Stimulated activated CD8-positive, alpha-beta memory T cell treated with anti-CD3 and anti-CD28 coated beads, Interleukin-4, amount 100 ng/mL, for 48 hours (primary cell): ENCODE measurements at regions not wholly inside any gene's neighbourhood (a gene's known extent, or its start where the extent isn't known, plus 50 kb on each side); places are given as distances from the start of the nearest gene placed in this dataset.

Experiments
- DNase-seq: peaks from one replicate; pipeline ENCODE4 v3.0.0-alpha.2; 2020

GRCh38 chr12:19627719-19628118 lies 188.4 kb downstream of the AEBP2 start:
- no peak for DNase-seq

DNA sequence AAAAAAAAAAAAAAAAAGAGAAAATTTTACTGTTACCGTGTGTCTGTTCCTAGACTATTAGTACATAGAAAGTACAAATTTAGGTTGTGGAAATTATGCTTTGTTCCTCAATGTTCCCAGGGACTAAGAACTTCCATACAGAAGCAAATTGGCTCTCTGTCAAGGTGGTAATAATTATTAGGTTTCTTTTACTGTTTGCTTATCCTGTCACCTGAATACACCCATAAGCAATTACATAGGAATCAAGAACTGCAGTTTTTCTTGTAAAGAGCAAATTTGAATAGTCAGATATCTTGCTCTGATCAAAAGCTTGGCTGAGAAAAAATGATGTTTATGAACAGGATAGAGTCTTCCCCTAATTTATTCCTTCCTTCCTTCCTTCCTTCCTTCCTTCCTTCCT lies 191.2 kb downstream of the AEBP2 start:
- no peak for DNase-seq

- no peak for DNase-seq
Observed at GRCh38 chr12:19633194-19633593, 193.9 kb downstream of the AEBP2 start.

- no peak for DNase-seq
Observed at GRCh38 chr12:19633641-19634040, 194.3 kb downstream of the AEBP2 start.

DNA sequence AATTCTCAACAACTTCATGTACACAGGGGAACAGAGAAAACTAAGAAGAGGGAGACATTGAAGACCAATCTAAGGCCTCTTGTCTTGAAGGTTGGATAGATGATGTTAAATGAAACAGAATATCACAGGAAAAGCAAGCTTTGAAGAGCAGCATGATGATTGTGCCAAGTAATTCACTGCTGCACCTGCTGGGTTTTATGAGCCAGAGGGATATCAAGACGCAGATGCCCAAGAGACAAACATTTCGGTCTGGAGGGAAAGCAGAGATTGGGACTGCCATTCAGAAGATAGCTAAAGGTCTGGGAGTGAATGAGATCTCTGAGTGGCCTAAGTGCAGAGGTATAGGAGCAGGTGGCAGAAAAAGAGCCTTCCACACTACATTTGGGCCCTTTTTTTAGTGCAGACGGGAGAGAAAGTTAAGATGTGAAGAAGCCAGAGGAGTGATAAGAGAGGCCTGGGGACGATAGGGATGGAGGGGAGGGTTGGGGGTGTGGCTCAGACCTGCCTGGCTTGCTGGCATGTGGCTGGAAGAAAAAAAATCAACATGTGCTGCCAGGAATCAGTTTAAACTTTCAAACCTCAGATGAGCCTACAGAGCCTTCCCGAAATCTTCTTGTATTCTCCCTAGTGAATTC lies 200.6 kb downstream of the AEBP2 start:
- DNase-seq, result no peak

DNA sequence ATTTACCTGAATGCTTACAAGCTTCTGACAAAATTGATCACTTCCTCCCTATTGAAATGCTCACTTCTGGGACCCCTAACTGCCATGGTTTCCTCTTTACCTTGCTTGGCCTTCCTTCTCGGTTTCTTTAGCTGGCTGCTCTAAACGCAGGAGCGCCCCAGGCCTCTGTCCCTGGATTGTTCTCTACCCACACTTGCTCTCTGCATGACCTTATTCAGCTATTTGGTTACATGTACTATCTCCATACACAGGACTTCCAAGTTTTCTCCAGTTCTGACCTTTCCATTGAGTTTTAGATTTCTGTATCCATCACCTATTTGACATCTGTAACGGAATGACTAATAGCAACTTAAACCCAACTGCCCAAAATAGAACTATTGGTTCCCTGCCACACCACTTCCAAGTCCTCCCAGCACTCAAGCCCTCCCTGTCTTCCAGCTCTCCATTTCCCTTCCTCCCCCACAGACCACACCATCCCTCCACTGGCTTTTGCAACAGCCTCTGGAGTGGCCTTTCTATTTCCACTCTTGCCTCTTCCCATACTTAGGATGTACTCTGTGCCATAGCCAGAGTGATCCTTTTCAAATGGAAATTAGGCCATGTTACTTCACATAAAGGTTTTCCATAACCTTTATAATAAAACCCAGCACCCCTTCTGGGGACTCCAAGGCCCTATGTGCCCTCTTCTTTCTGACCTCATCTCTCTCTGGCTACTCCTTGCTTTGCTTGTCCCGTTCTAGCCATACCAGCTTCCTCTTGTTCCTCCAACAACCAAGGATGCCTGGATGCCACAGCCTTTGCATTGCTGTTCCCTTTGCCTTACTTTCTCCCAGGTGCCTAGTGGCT lies 202.2 kb downstream of the AEBP2 start:
- DNase-seq, result no peak

GRCh38 chr12:19642345-19642744 lies 203.1 kb downstream of the AEBP2 start:
- DNase-seq, result no peak

- no peak for DNase-seq
Observed at GRCh38 chr12:19643635-19644034, 204.3 kb downstream of the AEBP2 start.

- no peak for DNase-seq
Observed at GRCh38 chr12:19644571-19644970, 205.3 kb downstream of the AEBP2 start.

DNA sequence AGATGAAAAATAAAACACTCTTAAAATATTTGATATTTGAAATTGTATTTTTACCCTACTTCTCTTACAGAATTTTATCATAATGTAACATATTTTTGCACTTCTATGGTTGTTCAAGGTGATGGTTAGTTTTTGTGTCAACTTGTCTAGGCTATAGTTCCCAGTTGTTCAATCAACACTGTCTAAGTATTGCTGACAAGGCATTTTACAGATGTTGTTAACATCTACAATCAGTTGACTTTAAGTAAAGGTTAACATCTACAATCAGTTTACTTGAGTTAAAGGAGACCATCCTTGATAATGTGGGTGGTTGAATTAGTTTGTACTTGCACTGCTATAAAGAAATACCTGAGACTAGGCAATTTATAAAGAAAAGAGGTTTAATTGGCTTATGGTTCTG lies 206.5 kb downstream of the AEBP2 start:
- no peak for DNase-seq

- DNase-seq, result no peak
Observed at GRCh38 chr12:19646599-19646998, 207.3 kb downstream of the AEBP2 start.

- DNase-seq, result no peak
Observed at GRCh38 chr12:19647806-19648556, 208.7 kb downstream of the AEBP2 start.

DNA sequence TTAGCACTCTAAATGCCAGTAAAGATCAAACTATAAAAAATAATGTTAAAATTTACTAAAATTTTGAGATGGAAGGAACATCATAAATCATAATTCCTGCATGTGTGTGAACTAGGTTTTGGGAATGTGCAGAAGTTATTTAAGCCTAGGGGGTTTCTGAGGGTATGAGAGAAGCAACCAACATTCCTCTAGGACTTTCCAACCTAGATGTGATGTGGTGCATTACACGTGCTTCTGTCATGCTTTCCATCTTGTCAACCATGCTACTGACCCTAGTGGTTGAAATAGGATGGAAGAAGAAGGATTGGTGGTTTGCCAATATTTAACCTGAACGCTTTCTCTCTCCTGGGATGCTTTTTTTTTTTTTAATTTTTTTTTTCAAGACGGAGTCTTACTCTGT lies 209.3 kb downstream of the AEBP2 start:
- no peak for DNase-seq

- DNase-seq, result no peak
Observed at GRCh38 chr12:19652386-19652785, 213.1 kb downstream of the AEBP2 start.

DNA sequence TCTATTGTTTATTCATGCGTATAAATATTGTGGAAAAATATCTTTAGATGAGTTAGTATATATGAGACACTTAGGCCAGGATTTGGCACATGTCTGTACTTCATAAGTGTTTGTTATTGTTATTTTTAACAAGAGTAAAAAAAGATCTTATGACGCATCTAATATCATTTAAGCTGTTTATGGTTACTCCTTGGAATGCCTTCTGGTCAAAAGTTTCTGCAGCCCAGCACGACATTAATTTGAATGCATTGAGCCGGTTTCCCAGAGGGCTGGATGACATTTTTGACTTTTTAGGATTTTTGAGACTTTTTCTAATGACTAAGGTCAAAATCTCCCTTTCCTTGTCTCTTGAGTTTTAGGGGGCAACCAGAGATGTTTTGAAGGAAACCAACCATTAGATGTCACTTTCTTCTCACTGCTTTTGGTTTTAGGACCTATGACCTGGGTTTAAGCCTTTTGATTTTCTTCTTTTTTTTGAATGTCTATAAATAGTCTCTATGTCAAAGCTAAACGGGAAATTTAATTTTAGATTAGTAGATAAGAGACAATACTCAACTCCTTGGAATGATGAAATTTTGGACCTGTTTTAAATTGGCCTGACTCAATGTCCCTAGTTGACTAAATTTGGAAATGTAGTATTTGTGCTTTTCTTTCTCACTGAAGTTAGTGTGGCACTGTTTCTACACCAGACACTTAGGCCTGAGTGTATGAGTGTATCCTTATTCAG lies 215.5 kb downstream of the AEBP2 start:
- DNase-seq, result no peak

DNA sequence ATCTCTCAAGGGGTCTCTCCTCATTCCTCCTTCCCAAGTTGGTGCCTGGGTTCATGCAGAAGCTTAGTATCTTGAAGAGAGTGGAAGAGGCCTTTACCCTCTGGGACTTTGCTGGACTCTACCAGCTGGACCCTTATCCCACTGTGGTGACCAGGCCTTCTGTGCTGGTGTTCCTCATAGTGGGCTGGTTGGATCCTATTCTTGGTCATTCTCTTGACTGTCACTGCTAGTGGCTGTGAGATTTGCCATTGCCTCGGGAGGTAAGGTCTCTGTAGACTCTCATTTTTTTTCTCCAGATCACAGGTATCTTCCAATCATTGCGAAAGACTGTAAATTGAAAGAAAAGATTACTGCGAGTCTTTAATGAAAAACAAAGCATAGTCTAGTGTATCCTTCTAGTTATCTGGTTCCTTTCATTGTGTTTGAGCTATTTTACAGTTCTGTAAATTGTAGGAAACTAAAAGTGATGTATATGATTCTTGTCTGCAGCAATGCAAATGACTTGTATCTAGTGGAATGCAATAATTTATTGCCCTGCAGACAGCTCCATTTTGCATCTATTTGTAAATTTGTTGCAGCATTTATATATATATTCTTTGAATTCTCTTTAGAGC lies 217.9 kb downstream of the AEBP2 start:
- no peak for DNase-seq

- no peak for DNase-seq
Observed at GRCh38 chr12:19657732-19658130, 218.4 kb downstream of the AEBP2 start.

DNA sequence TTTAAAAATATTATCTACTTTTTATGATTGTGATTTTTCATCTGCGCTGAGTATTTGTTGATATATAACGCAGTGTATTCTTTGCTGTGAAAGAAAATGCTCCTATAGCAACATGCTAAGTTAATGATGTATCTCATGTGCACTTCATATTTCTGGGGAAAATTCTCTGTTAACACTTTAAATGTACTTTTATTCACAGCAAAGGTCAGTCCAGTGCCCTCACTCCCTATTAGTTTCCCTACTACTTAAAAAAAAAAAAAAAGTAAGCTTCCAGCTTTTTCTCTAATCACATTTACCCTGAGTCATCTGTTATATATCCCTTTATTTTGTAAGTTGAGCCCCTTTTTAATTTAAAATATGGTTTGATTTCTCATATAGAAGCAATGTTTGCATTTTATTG lies 219.8 kb downstream of the AEBP2 start:
- DNase-seq, result no peak

- no peak for DNase-seq
Observed at GRCh38 chr12:19659501-19659900, 220.2 kb downstream of the AEBP2 start.

DNA sequence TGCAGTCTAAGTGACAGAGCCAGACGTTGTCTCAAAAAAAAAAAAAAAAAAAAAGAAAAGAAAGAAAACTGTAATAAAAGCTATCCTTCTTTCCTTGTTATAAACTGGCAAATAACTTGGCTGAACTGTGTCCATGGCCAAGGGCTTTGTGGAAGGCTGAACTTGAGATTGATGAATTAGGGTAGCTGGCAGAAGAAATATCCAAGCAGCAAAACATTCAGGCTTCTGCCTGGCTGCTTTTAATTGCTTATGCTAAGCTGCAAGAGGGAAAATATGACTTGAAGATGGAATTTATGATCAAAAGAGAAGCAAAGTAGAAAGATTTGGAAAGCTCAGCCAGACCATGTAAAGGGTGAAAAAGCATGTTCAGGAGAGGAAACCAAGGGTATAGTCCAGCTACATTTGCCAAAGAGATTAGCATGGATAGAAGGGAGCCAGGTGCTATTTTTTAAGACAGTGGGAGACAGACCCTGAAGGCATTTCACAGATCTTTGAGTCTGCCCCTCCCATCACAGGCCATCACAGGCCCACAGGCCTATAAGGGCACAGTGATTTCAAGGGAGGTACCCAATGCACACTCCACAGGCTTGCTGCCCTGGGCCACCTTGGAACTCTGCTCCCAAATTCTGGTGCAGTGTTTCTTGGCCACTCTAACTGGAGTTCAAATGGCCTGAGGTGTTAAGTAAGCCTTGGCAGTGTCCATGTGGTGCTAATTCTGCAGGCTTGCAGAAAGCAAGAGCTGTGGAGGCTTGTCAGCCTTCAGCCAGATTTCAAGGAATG lies 226.0 kb downstream of the AEBP2 start:
- DNase-seq, result no peak

- no peak for DNase-seq
Observed at GRCh38 chr12:19666070-19666469, 226.8 kb downstream of the AEBP2 start.

DNA sequence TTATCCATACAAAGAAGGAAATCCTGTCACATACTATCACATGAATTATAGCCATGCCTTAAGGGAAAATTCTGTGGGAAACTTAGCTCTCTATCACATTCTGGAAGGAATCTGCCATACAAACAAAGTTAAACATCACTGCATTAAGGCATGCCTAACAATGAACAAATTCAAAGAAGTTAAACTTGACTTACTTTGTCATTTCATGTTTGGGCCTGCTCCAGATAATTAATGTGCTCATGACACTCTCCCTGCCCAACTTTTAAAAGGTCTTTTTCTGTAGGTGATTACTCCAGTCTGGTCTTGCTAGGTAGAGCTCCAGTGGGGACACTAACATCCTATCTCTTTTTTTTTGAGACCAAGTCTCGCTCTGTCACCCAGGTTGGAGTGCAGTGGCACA lies 230.5 kb downstream of the AEBP2 start:
- DNase-seq, result no peak
